ENCODE measurements at regions not wholly inside any gene's neighbourhood (a gene's known extent, or its start where the extent isn't known, plus 50 kb on each side); places are given as distances from the start of the nearest gene placed in this dataset.

DNA sequence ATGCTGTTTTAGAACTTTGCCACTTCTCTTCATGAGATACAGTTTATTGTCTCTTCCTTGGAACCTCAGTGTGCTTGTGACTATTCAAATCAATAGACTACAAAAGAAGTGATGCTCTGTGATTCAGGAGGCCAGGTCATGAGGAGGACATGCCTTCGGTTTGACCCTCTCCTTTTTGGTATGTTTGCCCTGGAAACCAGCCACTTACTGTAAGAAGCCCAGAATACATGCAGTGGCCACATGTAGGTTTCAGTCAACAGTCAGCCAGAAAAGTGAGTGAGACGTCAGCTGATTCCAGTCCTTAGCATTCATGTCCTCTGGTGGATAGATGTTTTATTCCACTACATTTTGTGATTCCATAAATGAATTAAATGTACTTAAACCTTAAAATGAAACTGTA lies 328.7 kb downstream of the PCDH18 start:
- DNase-seq (ENCODE audit: low spot score): peak; percentile 36

DNA sequence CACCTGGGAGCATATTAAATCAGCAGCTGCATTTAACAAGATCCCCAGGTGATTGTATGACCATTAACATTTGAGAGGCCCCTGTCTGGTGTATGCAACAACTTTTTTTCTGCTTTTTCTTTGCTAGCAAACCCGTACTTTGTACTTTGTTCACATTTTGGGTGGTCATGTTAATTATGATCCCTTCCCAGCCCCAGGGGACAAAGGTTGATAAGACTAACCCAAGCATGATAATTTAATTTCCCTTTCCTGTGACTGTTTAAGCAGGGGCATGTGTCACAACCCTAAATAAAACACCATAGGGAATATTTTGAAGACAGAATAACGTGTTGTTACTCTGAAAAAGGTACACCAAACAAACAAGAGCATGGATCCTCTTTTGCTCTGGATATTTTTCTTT lies 332.0 kb downstream of the PCDH18 start:
- no peak for DNase-seq (ENCODE audit: low spot score)

DNA sequence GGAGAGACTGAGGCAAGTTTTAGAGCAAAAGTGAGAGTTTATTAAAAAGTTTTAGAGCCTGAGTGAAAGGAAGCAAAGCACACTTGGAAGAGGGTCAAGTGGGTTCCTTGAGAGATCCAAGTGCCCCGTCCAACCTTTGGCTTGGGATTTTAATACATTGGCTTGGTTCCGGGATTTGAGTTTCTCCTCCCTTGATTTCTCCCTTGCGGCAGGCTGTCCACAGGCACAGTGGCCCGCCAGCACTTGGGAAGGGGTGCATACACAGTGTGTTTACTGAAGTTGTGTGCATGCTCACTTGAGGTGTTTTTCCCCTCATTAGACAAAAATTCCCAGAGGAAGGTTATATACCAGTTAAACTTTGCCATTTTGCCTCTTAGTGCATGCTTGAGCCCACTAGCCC lies 333.5 kb downstream of the PCDH18 start:
- no peak for DNase-seq (ENCODE audit: low spot score)

DNA sequence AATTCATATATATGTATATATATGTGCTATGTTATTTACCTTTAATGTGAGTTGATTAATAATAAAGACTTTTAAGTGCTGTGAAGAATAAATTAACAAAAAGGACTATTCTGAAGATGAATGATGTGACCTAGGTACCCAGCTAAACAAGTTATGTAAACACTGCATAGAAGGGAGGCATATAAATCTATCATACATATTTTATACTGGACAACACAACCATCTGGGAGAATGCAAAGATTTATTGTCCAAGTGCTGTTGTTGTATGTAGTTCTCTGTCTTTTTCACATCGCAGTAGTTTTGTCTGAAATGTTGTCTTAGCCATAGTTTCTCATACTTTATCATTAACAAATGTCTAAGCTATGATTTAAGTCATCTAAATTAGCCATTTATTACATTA lies 337.6 kb downstream of the PCDH18 start:
- DNase-seq (ENCODE audit: low spot score): no peak

DNA sequence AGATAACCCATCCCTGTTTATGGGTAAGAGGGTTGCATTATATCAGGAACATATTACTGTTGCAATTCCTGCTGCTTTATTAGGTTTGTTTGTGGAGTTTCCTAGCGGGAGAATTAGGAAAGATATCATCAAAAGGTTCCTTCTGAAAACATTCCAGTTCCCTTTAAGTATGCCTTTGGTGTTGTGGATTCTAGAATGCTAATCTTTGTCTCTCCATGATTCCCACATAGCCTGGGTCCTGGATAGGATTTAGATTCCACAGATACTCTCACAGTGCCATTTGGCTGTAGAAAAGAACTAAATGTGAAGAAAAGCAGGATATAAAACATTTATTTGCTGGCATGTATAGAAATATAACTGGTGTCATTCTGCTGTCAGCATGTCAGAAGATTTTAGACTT lies 338.7 kb downstream of the PCDH18 start:
- no peak for DNase-seq (ENCODE audit: low spot score)

DNA sequence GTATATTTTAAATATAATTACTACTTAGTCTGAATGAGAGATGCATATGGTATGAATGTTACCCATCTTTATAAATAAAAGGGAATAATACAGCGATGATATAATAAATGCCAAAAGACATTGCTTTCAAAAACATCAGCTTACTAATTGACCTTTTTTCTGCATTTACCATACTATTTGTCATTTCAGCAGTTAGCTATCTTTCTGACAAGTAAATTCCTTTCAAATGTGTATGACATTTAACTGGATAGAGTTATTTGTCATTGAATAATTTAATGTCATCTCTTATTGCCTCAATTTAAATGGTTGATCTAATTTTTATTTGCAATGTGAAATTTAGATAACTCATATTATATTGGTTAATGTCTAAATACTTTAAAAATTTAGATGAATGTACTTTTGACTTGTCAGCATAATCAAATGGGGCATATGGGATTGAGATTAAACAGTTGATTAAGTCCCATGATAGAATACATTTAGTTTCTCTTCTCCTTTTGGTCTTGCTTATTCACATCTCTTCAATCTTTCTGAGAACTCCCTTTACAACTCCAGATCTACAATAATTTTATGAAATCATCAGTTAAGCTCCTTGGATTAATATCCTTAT lies 350.9 kb downstream of the PCDH18 start:
- no peak for DNase-seq (ENCODE audit: low spot score)

DNA sequence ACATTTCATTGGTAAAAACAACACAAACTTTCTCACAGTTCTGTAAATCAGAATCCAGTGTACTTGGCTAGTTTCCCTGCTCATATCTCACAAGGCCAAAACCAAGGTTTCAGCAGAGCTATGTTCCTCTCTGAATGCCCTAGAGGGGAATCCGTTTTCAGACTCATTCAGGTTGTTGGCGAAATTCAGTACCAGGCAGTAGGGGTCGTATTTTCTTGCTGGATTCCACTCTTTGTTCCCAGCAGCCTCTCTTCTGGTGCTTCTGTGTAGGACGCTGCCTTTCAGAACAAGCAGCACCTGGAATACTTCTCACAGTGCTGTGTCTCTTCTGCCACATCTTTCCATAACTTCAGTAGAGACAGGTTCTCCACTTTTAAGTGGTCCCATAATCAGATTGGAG lies 351.9 kb downstream of the PCDH18 start:
- DNase-seq (ENCODE audit: low spot score): no peak

DNA sequence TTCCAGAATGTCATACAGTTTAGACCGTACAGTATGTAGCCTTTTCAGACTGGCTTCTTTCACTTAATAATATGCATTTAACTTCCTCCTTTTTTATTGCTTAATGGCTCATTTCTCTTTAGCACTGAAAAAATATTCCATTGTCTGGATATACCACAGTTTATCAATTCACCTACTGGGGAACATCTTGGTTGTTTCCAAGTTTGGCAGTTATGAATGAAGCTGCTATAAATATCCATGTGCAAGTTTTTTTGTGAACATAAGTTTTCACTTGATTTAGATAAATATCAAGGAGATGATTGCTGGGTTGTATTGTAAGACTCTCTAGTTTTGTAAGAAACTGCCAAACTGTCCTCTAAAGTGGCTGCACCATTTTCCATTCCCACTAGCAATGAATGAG lies 375.5 kb downstream of the PCDH18 start:
- no peak for DNase-seq (ENCODE audit: low spot score)

DNA sequence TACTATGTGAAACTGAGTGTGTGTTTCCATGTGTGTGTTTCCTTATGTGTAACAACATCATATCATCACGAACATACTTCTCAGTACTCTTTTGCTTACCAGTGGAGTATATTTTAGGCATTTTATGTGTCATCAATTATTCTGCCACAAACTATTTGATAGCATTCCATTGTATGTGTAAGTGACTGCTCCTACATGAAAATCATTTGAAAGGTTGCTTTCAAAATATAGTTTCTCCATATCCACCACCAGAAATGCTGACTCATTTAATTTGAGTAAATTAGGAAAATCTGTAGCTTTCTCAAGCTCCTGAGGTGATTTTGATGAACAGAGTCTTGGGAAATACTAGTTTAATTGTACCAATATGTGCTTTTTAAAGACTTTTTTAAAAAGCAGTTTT lies 376.2 kb downstream of the PCDH18 start:
- DNase-seq (ENCODE audit: low spot score): no peak

DNA sequence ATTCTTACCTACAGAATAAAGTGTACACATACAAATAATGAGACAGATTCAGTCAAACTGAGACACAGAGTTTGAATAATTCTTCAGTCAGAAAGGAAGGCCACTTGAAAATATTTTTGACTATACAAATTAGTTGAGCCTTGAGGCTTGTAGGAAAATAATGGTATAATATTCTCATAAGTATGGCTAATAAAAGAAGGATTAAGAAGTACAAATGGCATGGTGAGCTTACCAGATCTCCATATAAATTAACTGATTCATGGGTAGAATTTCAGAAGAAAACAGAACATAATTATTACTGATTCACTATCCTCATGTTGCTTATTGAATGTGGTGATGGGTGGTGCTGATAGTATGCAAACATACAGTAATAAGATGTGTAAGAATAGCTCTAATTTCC lies 401.1 kb downstream of the PCDH18 start:
- no peak for DNase-seq (ENCODE audit: low spot score)

DNA sequence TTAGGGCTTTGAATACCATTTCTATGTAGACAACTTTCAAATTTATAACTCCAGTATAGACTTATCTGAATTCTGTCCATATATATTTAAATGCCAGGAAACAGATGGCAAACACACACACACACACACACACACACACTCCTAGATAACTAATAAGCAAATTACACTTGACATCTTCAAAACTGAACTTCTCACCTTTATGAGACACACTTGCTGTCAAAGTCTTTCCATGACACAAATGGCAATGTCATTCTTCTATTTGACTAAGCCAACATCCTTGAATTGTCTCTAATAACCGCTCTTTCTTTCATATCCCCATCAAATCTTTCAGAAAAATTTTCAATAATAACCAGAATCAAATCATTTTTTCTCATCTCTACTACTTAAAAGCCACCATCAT lies 402.4 kb downstream of the PCDH18 start:
- no peak for DNase-seq (ENCODE audit: low spot score)

DNA sequence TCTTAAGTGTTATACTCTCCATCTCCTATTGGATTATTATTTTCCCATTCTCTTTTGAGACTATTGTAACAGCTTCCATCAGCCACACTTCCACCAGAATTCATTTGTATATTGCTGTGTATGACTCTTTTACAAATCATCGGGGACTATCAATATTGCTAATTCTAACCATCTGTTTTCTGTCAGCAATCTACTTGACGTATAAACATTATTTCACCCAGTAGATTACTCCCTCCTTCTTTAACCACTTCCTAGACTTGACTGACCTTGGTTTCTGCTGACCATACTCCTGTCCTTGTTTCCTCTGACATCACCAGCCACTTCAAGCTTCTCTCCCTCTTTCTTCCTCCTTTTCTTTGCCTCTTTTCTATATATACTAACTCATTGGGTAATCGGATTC lies 402.9 kb downstream of the PCDH18 start:
- DNase-seq (ENCODE audit: low spot score): no peak

DNA sequence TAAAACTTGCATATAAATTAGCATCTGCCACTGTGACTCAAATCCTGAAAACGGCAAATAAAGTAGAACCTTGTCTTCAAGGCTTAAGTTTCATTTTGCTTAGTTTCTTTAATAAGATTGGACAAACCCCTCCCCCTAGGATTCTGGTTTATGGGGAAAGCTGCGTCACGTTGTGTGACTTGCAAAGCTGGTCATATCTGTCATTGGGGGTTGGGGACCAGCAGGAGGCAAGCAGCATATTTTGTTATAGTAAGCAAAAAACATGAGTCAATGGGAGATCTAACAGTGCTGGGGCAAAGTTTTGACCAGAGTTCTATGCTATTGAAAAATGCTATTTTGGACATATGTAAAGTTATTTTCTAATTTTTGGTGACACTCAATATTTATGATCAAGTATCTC lies 407.3 kb downstream of the PCDH18 start:
- DNase-seq (ENCODE audit: low spot score): peak; percentile 3

DNA sequence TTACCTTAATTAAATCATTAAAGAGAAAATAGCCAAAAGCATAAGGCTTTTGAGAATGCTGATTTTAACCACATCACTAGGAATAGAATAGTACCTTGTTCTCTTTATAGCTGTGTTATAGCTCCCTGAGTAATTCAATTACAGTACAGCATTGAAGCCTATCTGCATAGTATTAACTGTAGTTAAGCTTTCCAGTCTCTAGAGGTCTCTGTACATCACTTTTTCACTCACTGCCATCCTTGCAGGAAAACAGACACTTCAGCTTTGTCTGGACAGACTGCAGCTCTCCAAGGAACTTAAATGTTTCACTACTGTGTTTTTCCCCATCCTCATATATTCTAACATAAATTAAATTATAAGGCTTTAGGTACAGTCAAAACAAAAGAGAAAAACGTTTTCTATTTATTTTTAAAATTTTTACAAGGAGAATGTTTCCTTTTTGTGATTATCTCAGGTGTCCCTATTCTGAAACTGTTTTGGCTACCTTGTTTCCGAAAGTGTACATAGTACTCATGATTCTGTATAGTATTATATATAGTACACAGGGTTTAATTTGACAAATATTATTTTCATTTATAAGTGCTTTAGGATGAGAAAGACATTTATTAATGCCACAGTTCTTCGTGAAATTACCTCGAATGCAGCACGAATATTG lies 407.9 kb downstream of the PCDH18 start:
- peak; percentile 49 for DNase-seq (ENCODE audit: low spot score)

DNA sequence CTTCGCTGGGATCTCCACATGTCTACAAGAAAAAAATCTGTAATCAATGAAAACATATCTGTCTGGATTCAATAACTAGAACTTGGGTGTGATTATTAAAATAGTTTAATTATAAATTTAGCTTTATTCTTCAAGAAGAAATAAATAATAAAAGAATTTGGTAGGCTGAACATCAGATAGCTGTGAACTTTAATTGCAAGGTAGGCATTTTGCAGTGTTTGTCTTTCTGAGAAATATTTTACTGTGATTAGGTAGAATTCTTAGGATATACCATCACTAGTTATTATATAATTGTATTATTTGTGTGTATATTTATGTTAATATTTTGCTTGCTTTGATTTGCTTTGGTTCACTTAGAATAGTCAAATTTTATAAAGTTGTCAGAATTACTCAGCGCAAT lies 409.4 kb downstream of the PCDH18 start:
- no peak for DNase-seq (ENCODE audit: low spot score)

DNA sequence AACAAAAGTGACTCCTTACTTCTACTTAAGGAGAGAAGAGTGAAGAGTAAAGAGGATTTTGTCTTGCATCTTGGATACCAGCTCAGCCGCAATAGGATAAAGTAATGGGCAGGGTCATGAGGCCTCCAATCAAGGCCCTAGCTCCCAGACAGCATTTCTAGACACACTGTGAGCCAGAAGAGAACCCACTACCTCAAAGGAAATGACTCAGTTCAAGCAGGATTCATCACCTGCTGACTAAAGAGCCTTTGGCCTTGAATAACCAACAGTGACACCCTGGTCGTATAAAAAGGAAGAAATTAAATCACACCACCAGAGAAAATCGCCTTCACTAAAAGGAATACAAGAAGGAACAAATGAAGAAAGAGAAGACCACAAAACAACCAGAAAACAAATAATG lies 416.1 kb downstream of the PCDH18 start:
- DNase-seq (ENCODE audit: low spot score): no peak

DNA sequence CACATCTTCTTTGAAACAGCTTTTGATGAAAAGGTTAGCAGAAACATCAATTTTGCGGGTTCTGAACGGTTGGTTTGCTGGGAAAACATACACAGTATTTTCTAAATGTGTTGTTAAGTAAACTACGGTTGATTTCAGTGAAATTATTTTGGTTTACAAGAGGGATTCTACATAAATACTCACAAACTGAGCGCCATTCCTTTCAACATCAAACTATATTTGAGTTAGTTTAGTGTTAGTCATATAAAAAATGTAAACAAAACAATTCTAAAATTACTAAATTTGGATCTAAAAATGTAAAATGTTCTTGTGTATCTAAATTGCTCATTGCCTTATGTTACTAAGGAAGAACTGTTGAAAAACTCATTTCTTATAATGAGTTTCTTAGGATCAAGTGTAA lies 425.6 kb downstream of the PCDH18 start:
- no peak for DNase-seq (ENCODE audit: low spot score)

DNA sequence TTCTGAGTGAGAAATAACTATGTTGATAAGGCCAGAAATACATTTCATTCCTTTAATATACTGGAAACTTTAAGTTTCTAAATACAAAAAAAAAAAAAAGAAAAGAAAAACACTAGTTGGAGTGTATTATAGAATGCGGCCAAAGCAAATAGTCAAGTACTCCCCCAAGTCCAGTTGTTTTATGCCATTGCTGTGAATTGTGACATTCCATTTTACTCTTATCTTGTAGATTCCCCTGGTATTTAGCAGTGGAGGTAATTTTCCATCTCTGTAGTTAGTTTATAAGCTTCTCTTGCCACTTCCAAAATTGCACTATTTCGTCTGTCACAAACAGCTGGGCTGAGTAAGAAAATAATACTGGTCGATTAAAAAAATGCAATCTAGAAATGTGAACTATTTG lies 426.0 kb downstream of the PCDH18 start:
- no peak for DNase-seq (ENCODE audit: low spot score)

DNA sequence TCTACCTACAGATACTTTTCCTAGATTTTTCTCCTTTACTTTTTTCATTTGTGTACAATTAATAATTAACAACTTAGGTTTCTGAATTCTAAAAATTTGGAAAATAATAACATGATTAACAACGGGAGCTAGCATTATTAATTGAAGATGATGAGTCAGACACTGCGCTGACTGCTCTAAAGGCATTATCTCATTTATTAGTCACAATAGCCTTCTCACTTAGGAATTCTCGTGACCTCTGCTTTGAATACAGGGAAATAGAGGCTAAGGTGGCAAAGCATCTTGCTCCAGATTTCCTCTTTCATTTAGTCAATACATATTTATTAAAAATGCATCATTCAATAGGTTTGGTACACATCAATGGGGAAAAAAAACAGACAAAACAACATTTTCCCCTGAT lies 441.3 kb downstream of the PCDH18 start:
- no peak for DNase-seq (ENCODE audit: low spot score)

DNA sequence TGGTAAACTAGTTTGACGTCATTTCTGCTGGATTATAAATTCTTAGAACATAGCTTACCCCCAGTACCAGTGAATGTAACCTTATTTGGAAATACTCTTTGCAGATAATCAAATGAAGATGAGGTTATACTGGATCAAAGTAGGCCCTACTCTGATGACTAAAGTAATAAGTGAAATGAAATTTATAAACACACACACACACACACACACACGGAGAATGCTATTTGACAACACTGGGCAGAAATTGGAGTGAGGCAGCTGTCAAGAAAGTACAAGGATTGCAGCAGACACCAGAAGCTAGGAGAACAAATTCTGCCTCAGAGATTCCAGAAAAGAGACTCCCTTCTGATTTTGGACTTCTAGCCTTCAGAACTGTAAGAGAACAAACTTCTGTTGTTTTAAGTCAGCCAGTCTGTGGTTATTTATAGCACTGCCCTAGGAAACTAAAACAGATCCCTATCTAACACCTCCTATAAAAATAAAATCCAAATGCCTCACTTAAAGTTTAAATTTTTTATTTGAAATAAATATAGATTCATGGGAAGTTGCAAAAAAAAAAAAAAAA lies 448.6 kb downstream of the PCDH18 start:
- no peak for DNase-seq (ENCODE audit: low spot score)

DNA sequence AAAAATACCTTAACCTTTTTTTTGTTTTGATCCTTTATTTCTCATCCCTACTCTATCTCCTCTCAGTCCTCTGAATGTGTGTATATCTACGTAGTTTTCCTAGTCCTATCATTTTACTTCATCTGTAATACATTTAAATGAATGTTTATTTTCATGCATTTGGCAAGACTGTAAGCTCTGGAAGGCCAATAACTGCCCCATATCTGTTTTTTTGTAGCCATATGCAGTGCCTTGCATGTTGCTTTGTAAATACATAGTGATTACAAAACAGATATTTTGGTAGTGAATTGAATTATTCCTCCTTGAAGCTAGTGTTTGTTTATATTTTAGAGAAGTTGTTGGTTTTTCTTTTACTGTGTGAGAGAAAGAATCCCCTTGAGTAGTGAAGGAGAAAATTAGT lies 450.2 kb downstream of the PCDH18 start:
- DNase-seq (ENCODE audit: low spot score): no peak

DNA sequence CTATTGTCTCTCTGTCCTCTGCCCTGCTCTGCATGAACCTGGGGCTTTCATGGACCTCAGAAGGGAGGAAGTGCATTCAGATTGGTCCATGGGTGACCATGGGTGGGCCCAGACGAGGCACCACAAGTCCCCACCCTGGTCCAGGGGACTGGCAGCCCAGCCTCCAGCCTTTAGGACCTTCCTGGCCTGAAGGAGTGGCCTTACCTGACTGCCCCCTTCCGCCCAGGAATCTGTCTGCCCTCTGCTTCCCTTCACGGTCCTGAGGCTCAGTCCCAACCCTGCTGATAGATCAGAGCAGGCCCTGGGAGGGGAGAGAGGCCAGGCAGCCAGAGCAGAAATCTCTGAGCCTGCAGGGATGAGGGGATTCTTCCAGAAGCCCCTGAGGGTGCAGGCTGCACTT lies 455.4 kb downstream of the PCDH18 start:
- no peak for DNase-seq (ENCODE audit: low spot score)

DNA sequence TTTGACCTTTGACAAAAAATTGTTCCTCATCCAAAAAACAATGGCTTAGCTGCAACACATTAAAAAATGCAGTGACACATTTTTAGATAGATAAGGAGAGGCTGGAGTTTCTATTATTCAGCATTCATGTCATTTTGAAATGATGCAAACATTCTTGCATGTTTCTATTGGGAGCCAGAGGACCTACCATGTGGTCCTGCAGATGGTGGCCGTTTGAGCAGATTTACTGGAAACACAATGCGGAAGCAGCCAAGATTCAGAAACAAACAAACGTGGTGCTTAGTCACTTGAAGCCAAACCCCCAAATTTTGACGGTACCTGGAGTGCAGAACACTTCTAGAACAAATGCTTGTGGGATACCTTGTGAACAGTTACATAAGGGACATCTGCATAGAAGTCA lies 456.7 kb downstream of the PCDH18 start:
- no peak for DNase-seq (ENCODE audit: low spot score)

DNA sequence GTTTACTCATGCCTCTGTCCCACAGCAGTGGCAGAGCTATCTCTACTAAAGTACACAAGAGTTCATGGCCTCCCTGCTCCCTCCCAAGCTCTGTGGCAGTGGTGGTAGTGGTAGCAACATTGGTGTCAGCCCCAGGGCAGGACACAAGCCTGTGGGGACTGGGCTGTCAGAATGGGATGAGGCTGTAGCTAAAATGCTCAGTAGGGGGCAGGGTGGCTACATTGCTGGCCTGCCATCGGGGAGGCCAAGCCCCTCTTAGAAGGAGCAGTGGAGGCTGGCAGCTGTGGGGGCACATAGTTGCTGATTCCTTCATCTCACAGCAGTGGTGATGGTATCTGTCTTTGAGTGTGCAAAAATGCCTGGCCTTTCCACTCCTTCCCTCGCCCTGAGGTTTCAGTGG lies 461.7 kb downstream of the PCDH18 start:
- DNase-seq (ENCODE audit: low spot score): no peak

Data from COLO829 (cell line).